GM12878 (cell line): ENCODE measurements at regions not wholly inside any gene's neighbourhood (a gene's known extent, or its start where the extent isn't known, plus 50 kb on each side); places are given as distances from the start of the nearest gene placed in this dataset.

Experiments
- ATAC-seq: fragments of 200-7000 bp; cut with Tn5 transposase; 3 replicates; pipeline ENCODE4 v1.9.1; 2020; ENCODE audit warnings: mild to moderate bottlenecking, moderate library complexity
- BruUV-seq: library from RNA; stranded (reverse); fragments of 400-500 nt; replicated peaks from 2 replicates; lab custom pipeline; 2021; lab: Mats Ljungman, UMichigan
- CTCF ChIA-PET: fragments of 300-600 bp; sonication (Branson Sonifier 250); formaldehyde crosslinking; extraction: SDS; loops from one replicate; lab custom pipeline; 2021; ENCODE audit warnings: inconsistent platforms; lab: Yijun Ruan, JAX
- POLR2A ChIA-PET: fragments of 350-600 bp; formaldehyde crosslinking; extraction: SDS; loops from one replicate; lab custom pipeline; 2021; ENCODE audit warnings: inconsistent platforms; lab: Charles Lee
- RAD21 ChIA-PET: fragments of 300-600 bp; sonication (Branson Sonifier 250); formaldehyde crosslinking; loops from one replicate; lab custom pipeline; 2023; ENCODE audit warnings: antibody characterized with exemption; ENCODE audit not compliant: unreplicated experiment; lab: Charles Lee
- SMC1A ChIA-PET: fragments of 300-600 bp; sonication (Branson Sonifier 250); formaldehyde crosslinking; loops from one replicate; lab custom pipeline; 2023; ENCODE audit not compliant: unreplicated experiment, uncharacterized antibody; lab: Charles Lee
- DNase-seq: peaks from one replicate; pipeline ENCODE4 v3.0.0-alpha.2; 2011; ENCODE audit warnings: low read depth, low spot score
- FAIRE-seq: peaks from 3 replicates; lab custom pipeline; 2011; peaks lifted over from hg19 to GRCh38; lab: Jason Lieb, UNC
- H2AFZ ChIP-seq: 2 replicates; pipeline ENCODE4 v1.6.0; 2011; ENCODE audit warnings: low read depth, low read length, control low read depth; ENCODE audit not compliant: control insufficient read depth
- H3K27ac ChIP-seq: 2 replicates; pipeline ENCODE4 v1.5.1; 2011; ENCODE audit warnings: control low read depth; ENCODE audit not compliant: control insufficient read depth, insufficient read depth
- H3K27me3 ChIP-seq, 2 experiments: replicated peaks in 1 of 2; 2 replicates each; pipeline versions ENCODE4 v1.6.0 to v1.6.1; 2011; ENCODE audit warnings: low read length in 1 of 2; ENCODE audit not compliant: control insufficient read depth in 2 of 2, insufficient read depth in 2 of 2
- H3K36me3 ChIP-seq, 2 experiments: 2 replicates each; pipeline ENCODE4 v1.5.1; 2011; ENCODE audit warnings: low read length in 1 of 2; ENCODE audit not compliant: control insufficient read depth in 2 of 2, insufficient read depth in 2 of 2
- H3K4me1 ChIP-seq: 2 replicates; pipeline ENCODE4 v1.6.1; 2011; ENCODE audit warnings: mild to moderate bottlenecking, low read length, moderate library complexity, mixed read lengths; ENCODE audit not compliant: control insufficient read depth, insufficient read depth
- H3K4me2 ChIP-seq: 2 replicates; pipeline ENCODE4 v1.6.0; 2011; ENCODE audit warnings: control low read depth; ENCODE audit not compliant: control insufficient read depth, insufficient read depth
- H3K4me3 ChIP-seq: fragments of 200-600 bp; sonication (generic); 2 replicates; pipeline ENCODE4 v1.5.1; 2016
- H3K79me2 ChIP-seq: 2 replicates; pipeline ENCODE4 v1.6.0; 2011; ENCODE audit warnings: low read length; ENCODE audit not compliant: control insufficient read depth, insufficient read depth
- H3K9ac ChIP-seq: 2 replicates; pipeline ENCODE4 v1.8.0; 2011; ENCODE audit warnings: low read length, control low read depth, mixed read lengths; ENCODE audit not compliant: control insufficient read depth, insufficient read depth
- H3K9me3 ChIP-seq: replicated peaks from 3 replicates; pipeline ENCODE4 v1.5.1; 2011; ENCODE audit warnings: mild to moderate bottlenecking, low read length; ENCODE audit not compliant: control insufficient read depth, insufficient read depth
- H4K20me1 ChIP-seq: 2 replicates; pipeline ENCODE4 v1.6.0; 2011; ENCODE audit not compliant: control insufficient read depth, insufficient read depth
- CBX3 ChIP-seq: fragments of 200-600 bp; sonication (generic); IDR thresholded peaks from 2 replicates; pipeline ENCODE4 v1.6.1; 2016; ENCODE audit warnings: low read depth, borderline replicate concordance
- CHD1 ChIP-seq: IDR thresholded peaks from 2 replicates; pipeline ENCODE4 v1.6.1; 2012; ENCODE audit warnings: low read depth, low read length, improper control_type of control experiment
- CREB1 ChIP-seq: IDR thresholded peaks from 2 replicates; pipeline ENCODE4 v1.6.1; 2012; ENCODE audit warnings: low read depth, mild to moderate bottlenecking, inconsistent platforms
- RFX5 ChIP-seq: IDR thresholded peaks from 2 replicates; pipeline ENCODE4 v1.6.1; 2011; ENCODE audit warnings: low read depth, low read length, improper control_type of control experiment
- SMAD1 ChIP-seq: fragments of 450-650 bp; IDR thresholded peaks from 2 replicates; pipeline ENCODE4 v1.6.1; 2018; ENCODE audit warnings: mild to moderate bottlenecking, low read depth; ENCODE audit not compliant: partially characterized antibody
- SMARCA5 ChIP-seq: fragments of 450-650 bp; IDR thresholded peaks from 2 replicates; pipeline ENCODE4 v1.6.1; 2017; ENCODE audit warnings: mild to moderate bottlenecking
- ZSCAN29 ChIP-seq: fragments of 450-650 bp; IDR thresholded peaks from 2 replicates; pipeline ENCODE4 v1.6.1; 2017; ENCODE audit warnings: mild to moderate bottlenecking, moderate library complexity
- WGBS: methylation state at CpG from one replicate; pipeline ENCODE4 v1.1.6; 2016; ENCODE audit warnings: low lambda C conversion rate; ENCODE audit not compliant: insufficient replicate concordance, insufficient coverage; ENCODE audit errors: missing lambda C conversion rate; 5-methylcytosine and 5-hydroxymethylcytosine counted together
- in situ Hi-C: fragments of 300-500 bp; cut with MboI; formaldehyde crosslinking; loops from 9 replicates; pipeline ENCODE4 v1.14.3; 2018; ENCODE audit warnings: mixed read lengths
- intact Hi-C: fragments of 100-400 bp; cut with micrococcal nuclease; formaldehyde crosslinking; loops from one replicate; pipeline ENCODE4 v1.14.2; 2022; ENCODE audit not compliant: unreplicated experiment

DNA sequence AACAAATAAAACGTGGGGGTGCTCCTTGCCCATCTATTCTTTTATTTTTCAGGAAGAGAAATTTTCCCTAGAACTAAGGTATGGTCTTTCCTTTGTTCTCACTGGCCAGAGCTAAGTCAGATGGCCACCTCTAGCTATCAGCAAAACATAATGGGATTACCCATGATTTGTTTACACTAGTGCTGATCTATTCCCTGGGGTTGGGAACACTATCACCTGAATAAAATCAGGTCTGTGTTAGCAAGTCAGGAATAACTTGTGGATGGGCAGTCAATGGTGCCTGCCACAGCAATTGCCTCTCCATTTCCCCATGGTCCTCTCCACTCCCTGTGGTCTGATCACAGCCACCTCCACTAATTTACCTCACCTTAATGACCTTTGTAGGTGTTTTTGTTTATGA, 181.7 kb upstream of the CADPS start:
- H3K9ac ChIP-seq = no peak overlapping the region
- DNase-seq (no peak), ATAC-seq (no peak), FAIRE-seq (no peak)
- no peak overlapping the region for H2AFZ ChIP-seq
- WGBS = 0% methylated on average over 1 of the region's 1 CpG
- H3K79me2 ChIP-seq = no peaks in the 10 kb centered on the region
- no peaks in the 10 kb centered on the region for H3K27me3 ChIP-seq
- ChIA-PET POLR2A (no interaction called here), RAD21 (no interaction called here), CTCF (no interaction called here), SMC1A (interaction anchor here (1.1 kb wide), 1 partner anchor 11 kb away, joined by 3 read pairs; no protein-coding TSS in a partner anchor)
- intact Hi-C loops (no loop called here), in situ Hi-C loops (no loop called here)
- no peaks in the 10 kb centered on the region for H3K4me1 ChIP-seq
- no peaks in the 10 kb centered on the region for H3K9me3 ChIP-seq
- no peak overlapping the region for H3K4me2 ChIP-seq
- no peak for TF ChIP-seq SMARCA5
- TF ChIP-seq ZSCAN29 = no peak
- no peak for TF ChIP-seq CREB1
- TF ChIP-seq CBX3 = no peak
- BruUV-seq = no TSS peak
- H4K20me1 ChIP-seq = no peaks in the 10 kb centered on the region
- H3K36me3 ChIP-seq = no peaks in the 10 kb centered on the region
- no peak overlapping the region for H3K4me3 ChIP-seq
- no peak overlapping the region for H3K27ac ChIP-seq

DNA sequence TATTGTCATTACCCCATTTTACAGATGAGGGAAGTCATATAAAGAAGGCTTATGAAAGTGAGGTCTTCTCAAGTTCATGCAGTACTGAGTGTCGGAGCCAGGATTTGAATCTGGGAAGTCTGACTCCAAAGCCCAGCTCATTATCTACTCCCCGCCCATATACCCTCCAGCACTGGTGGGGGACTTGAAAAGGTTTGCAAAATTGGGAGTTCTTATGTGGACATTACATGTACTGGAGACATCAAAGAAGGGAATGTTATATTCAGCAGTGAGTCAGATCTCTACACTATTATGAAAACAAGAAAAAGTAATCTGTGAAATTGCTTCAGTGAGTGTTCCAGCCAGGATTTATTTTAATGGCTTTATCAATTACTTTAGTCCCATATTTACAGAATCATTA, 185.2 kb upstream of the CADPS start:
- no peaks in the 10 kb centered on the region for H4K20me1 ChIP-seq
- in situ Hi-C loops = no loop called here
- no peak for ATAC-seq
- no peak overlapping the region for H3K9ac ChIP-seq
- no peaks in the 10 kb centered on the region for H3K79me2 ChIP-seq
- DNase-seq = no peak
- FAIRE-seq = no peak
- no peaks in the 10 kb centered on the region for H3K36me3 ChIP-seq
- BruUV-seq = no TSS peak
- no peak for TF ChIP-seq RFX5
- no peak for TF ChIP-seq CHD1
- TF ChIP-seq SMAD1 = no peak
- CTCF ChIA-PET = no interaction called here
- RAD21 ChIA-PET = no interaction called here
- H2AFZ ChIP-seq = no peak overlapping the region
- SMC1A ChIA-PET = no interaction called here
- WGBS = 45% methylated on average over 2 of the region's 2 CpGs
- H3K9me3 ChIP-seq = no peaks in the 10 kb centered on the region
- intact Hi-C loops = no loop called here
- H3K4me2 ChIP-seq = no peak overlapping the region
- POLR2A ChIA-PET = no interaction called here
- H3K4me3 ChIP-seq = no peak overlapping the region
- no peaks in the 10 kb centered on the region for H3K27me3 ChIP-seq
- no peak overlapping the region for H3K27ac ChIP-seq
- H3K4me1 ChIP-seq = no peaks in the 10 kb centered on the region
